DMS114 treated with DMSO at 0.1 percent for 48 hours (cell line): ENCODE measurements at regions not wholly inside any gene's neighbourhood (a gene's known extent, or its start where the extent isn't known, plus 50 kb on each side); places are given as distances from the start of the nearest gene placed in this dataset.
A peak's percentile ranks its signal among the peaks of the same experiment; 100 is the strongest.

Source experiments
- DNase-seq: peaks from one replicate; lab custom pipeline; 2025; ENCODE audit not compliant: unreplicated experiment; lab: John Stamatoyannopoulos, UW

- DNase-seq, result no peak
Observed at GRCh38 chr6:56378966-56379585, 131.7 kb upstream of the COL21A1 start.

GRCh38 chr6:56378507-56378906 lies 131.1 kb upstream of the COL21A1 start:
- no peak for DNase-seq

GRCh38 chr6:56377295-56377694 lies 129.9 kb upstream of the COL21A1 start:
- DNase-seq, result no peak

- no peak for DNase-seq
Observed at GRCh38 chr6:56375806-56376205, 128.4 kb upstream of the COL21A1 start.

GRCh38 chr6:56374841-56375369 lies 127.5 kb upstream of the COL21A1 start:
- no peak for DNase-seq

GRCh38 chr6:56372406-56372995 lies 125.1 kb upstream of the COL21A1 start:
- no peak for DNase-seq

GRCh38 chr6:56370561-56371211 lies 123.3 kb upstream of the COL21A1 start:
- no peak for DNase-seq

GRCh38 chr6:56370127-56370540 lies 122.8 kb upstream of the COL21A1 start:
- DNase-seq, result no peak

- DNase-seq, result no peak
Observed at GRCh38 chr6:56368491-56368890, 121.1 kb upstream of the COL21A1 start.

- no peak for DNase-seq
Observed at GRCh38 chr6:56366141-56366852, 118.9 kb upstream of the COL21A1 start.

- DNase-seq, result no peak
Observed at GRCh38 chr6:56364827-56365339, 117.5 kb upstream of the COL21A1 start.

GRCh38 chr6:56364431-56364826 lies 117.0 kb upstream of the COL21A1 start:
- no peak for DNase-seq

GRCh38 chr6:56363796-56364430 lies 116.5 kb upstream of the COL21A1 start:
- DNase-seq, result no peak

GRCh38 chr6:56361812-56362211 lies 114.4 kb upstream of the COL21A1 start:
- no peak for DNase-seq

GRCh38 chr6:56359201-56359899 lies 112.0 kb upstream of the COL21A1 start:
- peak; percentile 82 for DNase-seq

GRCh38 chr6:56357616-56358373 lies 110.4 kb upstream of the COL21A1 start:
- DNase-seq, result no peak

GRCh38 chr6:56356426-56356825 lies 109.0 kb upstream of the COL21A1 start:
- DNase-seq, result no peak

GRCh38 chr6:56353860-56354259 lies 106.5 kb upstream of the COL21A1 start:
- DNase-seq, result no peak

GRCh38 chr6:56350628-56351260 lies 103.4 kb upstream of the COL21A1 start:
- DNase-seq, result no peak
